HCT116 (cell line): ENCODE measurements at regions not wholly inside any gene's neighbourhood (a gene's known extent, or its start where the extent isn't known, plus 50 kb on each side); places are given as distances from the start of the nearest gene placed in this dataset.

Source experiments
- ATAC-seq: fragments of 200-7000 bp; cut with Tn5 transposase; 2 replicates; pipeline ENCODE4 v1.9.1; 2020; ENCODE audit warnings: mild to moderate bottlenecking, moderate library complexity
- BruUV-seq: library from RNA; stranded (reverse); fragments of 400-500 nt; replicated peaks from 2 replicates; lab custom pipeline; 2021; lab: Mats Ljungman, UMichigan
- CTCF ChIA-PET: fragments of 300-600 bp; sonication (Branson Sonifier 250); formaldehyde crosslinking; loops from one replicate; lab custom pipeline; 2021; ENCODE audit warnings: antibody characterized with exemption; lab: Charles Lee
- POLR2A ChIA-PET: fragments of 300-600, 350-600 bp; sonication (Branson Sonifier 250); formaldehyde crosslinking; loops from one replicate; lab custom pipeline; 2021; ENCODE audit warnings: antibody characterized with exemption; lab: Charles Lee
- RAD21 ChIA-PET, 2 experiments: fragments of 300-600 bp; sonication (Branson Sonifier 250); formaldehyde crosslinking; loops; one replicate each; lab custom pipeline; 2023; ENCODE audit warnings: low total read pairs in 2 of 2; ENCODE audit not compliant: uncharacterized antibody in 2 of 2, unreplicated experiment in 2 of 2, low non-redundant PET in 1 of 2; lab: Charles Lee
- DNase-seq: peaks from one replicate; pipeline ENCODE4 v3.0.0-alpha.2; 2010; ENCODE audit warnings: low read depth, low spot score
- H2AFZ ChIP-seq: fragments of 200-600 bp; shearing (Covaris generic), sonication (generic); 2 replicates; pipeline ENCODE4 v1.6.1; 2017; ENCODE audit warnings: low read depth, mixed run types, mixed read lengths, antibody characterized with exemption, low read length; ENCODE audit not compliant: poor library complexity, severe bottlenecking
- H3K27ac ChIP-seq: 2 replicates; pipeline ENCODE4 v1.5.1; 2012; ENCODE audit warnings: low read depth, low read length
- H3K27me3 ChIP-seq: fragments of 200-600 bp; sonication (generic); 2 replicates; pipeline ENCODE4 v1.6.1; 2016; ENCODE audit warnings: mixed run types, low read length, mixed read lengths; ENCODE audit not compliant: insufficient read depth
- H3K36me3 ChIP-seq, 2 experiments: fragments of 200-500 bp in 1 of 2; fragments of 200-600 bp in 1 of 2; sonication (Bioruptor generic) in 1 of 2; sonication (generic) in 1 of 2; 2 replicates each; pipeline versions ENCODE4 v1.5.1 to v1.6.1; 2014 to 2016; ENCODE audit warnings: low read length in 2 of 2, inconsistent platforms in 1 of 2, mixed read lengths in 1 of 2, mixed run types in 1 of 2; ENCODE audit not compliant: insufficient read depth in 2 of 2, control insufficient read depth in 1 of 2
- H3K4me1 ChIP-seq, 2 experiments: fragments of 200-600 bp in 1 of 2; sonication (generic) in 1 of 2; 2 replicates each; pipeline versions ENCODE4 v1.5.1 to v1.6.1; 2012 to 2017; ENCODE audit warnings: low read length in 2 of 2, inconsistent platforms in 1 of 2, mild to moderate bottlenecking in 1 of 2, mixed read lengths in 1 of 2, mixed run types in 1 of 2, moderate library complexity in 1 of 2; ENCODE audit not compliant: insufficient read depth in 2 of 2, control insufficient read depth in 1 of 2
- H3K4me2 ChIP-seq: fragments of 200-600 bp; sonication (generic); 2 replicates; pipeline ENCODE4 v1.6.1; 2017; ENCODE audit warnings: mixed run types, low read length, mixed read lengths
- H3K4me3 ChIP-seq, 2 experiments: fragments of 200-600 bp in 1 of 2; sonication (generic) in 1 of 2; replicated peaks in 1 of 2; 2 replicates each; pipeline ENCODE4 v1.5.1; 2011 to 2016; ENCODE audit warnings: low read length in 2 of 2, control low read depth in 1 of 2, low read depth in 1 of 2, mild to moderate bottlenecking in 1 of 2, mixed read lengths in 1 of 2, mixed run types in 1 of 2
- H3K79me2 ChIP-seq: fragments of 200-600 bp; sonication (generic); 2 replicates; pipeline ENCODE4 v1.6.1; 2017; ENCODE audit warnings: mild to moderate bottlenecking, mixed run types, low read length, moderate library complexity, mixed read lengths; ENCODE audit not compliant: insufficient read depth
- H3K9ac ChIP-seq: fragments of 200-600 bp; sonication (generic); 2 replicates; pipeline ENCODE4 v1.6.1; 2016; ENCODE audit warnings: low read length, mixed read lengths
- H3K9me2 ChIP-seq: fragments of 200-600 bp; sonication (generic), shearing (Covaris generic); 2 replicates; pipeline ENCODE4 v1.6.1; 2017; ENCODE audit warnings: mixed run types, mild to moderate bottlenecking, moderate library complexity; ENCODE audit not compliant: insufficient read depth
- H3K9me3 ChIP-seq, 2 experiments: fragments of 200-500 bp in 1 of 2; fragments of 200-600 bp in 1 of 2; sonication (Bioruptor generic) in 1 of 2; sonication (generic) in 1 of 2; 2 replicates each; pipeline ENCODE4 v1.6.1; 2014 to 2017; ENCODE audit warnings: low read length in 2 of 2, mixed read lengths in 2 of 2, inconsistent platforms in 1 of 2, low read depth in 1 of 2, mild to moderate bottlenecking in 1 of 2, mixed run types in 1 of 2, moderate library complexity in 1 of 2; ENCODE audit not compliant: control insufficient read depth in 1 of 2, insufficient read depth in 1 of 2
- H4K20me1 ChIP-seq: fragments of 200-600 bp; sonication (generic), shearing (Covaris generic); 2 replicates; pipeline ENCODE4 v1.6.1; 2017; ENCODE audit warnings: mixed run types, mild to moderate bottlenecking, moderate library complexity; ENCODE audit not compliant: insufficient read depth
- CEBPB ChIP-seq: IDR thresholded peaks from 2 replicates; pipeline ENCODE4 v1.6.1; 2012; ENCODE audit warnings: low read depth
- ELF1 ChIP-seq: IDR thresholded peaks from 2 replicates; pipeline ENCODE4 v1.6.1; 2012; ENCODE audit warnings: low read depth, borderline replicate concordance
- EZH2phosphoT487 ChIP-seq: fragments of 200-600 bp; IDR thresholded peaks from 2 replicates; pipeline ENCODE4 v1.6.1; 2018; ENCODE audit warnings: antibody characterized with exemption, borderline replicate concordance
- JUND ChIP-seq: IDR thresholded peaks from 2 replicates; pipeline ENCODE4 v1.6.1; 2012
- RAD21 ChIP-seq: IDR thresholded peaks from 2 replicates; pipeline ENCODE4 v1.6.1; 2012; ENCODE audit warnings: low read depth, mild to moderate bottlenecking
- SRF ChIP-seq: IDR thresholded peaks from 2 replicates; pipeline ENCODE4 v1.6.1; 2012; ENCODE audit warnings: low read depth
- TCF7L2 ChIP-seq: IDR thresholded peaks from 2 replicates; pipeline ENCODE4 v1.7.0; 2011; ENCODE audit warnings: borderline replicate concordance, inconsistent platforms; ENCODE audit not compliant: insufficient read depth, insufficient read length; ENCODE audit errors: extremely low read depth
- intact Hi-C: fragments of 100-400 bp; cut with micrococcal nuclease; formaldehyde crosslinking; loops from 2 replicates; pipeline ENCODE4 v1.10.0; 2022
- TF ChIP-seq, protein P1 (sequence below): IDR thresholded peaks from 2 replicates; pipeline ENCODE4 v1.6.1; 2012
- TF ChIP-seq, protein P2 (sequence below), 3 experiments: fragments of 200-600 bp in 1 of 3; sonication (generic) in 1 of 3; IDR thresholded peaks in 2 of 3; conservative IDR thresholded peaks in 1 of 3; 2 replicates each; pipeline ENCODE4 v1.5.1; 2012 to 2017; ENCODE audit warnings: low read depth in 2 of 3, low read length in 2 of 3, antibody characterized with exemption in 1 of 3, borderline replicate concordance in 1 of 3, control low read depth in 1 of 3, mild to moderate bottlenecking in 1 of 3, mixed read lengths in 1 of 3, mixed run types in 1 of 3, moderate library complexity in 1 of 3; ENCODE audit not compliant: insufficient read depth in 1 of 3
- TF ChIP-seq, protein P3 (sequence below): IDR thresholded peaks from 2 replicates; pipeline ENCODE4 v1.6.1; 2012; ENCODE audit warnings: low read depth
- TF ChIP-seq, protein P4 (sequence below): IDR thresholded peaks from 2 replicates; pipeline ENCODE4 v1.6.1; 2012

DNA sequence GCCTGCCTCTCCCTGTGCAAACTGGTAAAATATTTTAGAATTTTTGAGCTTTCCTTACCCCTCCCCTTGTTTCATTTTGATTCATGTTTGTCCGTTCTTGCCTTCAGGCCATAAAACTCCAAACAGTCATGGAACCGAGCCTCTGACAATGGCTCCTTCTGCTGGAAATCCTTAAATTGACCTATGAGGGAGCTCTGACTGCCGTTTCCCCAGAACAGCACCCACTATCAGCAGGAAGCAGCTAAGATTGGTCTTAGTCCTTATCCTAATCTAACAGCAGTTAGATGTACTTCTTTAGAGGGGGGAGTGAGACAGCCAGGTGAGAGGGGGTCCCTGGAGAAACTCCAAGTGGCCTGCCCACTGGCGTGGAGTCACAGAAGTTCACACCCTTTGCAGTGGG is 106.7 kb downstream of the FAM174A start:
- H2AFZ ChIP-seq = no peak overlapping the region
- POLR2A ChIA-PET = no interaction called here

More for the DNA sequence above, 106.7 kb downstream of the FAM174A start:
- Histone ChIP-seq H3K9me2 (no peaks in the 10 kb centered on the region), H3K36me3 (no peaks in the 10 kb centered on the region), H3K4me2 (no peak overlapping the region), H3K27ac (no peak overlapping the region), H3K27me3 (no peaks in the 10 kb centered on the region), H3K9ac (no peak overlapping the region), H3K4me1 (no peaks in the 10 kb centered on the region)
- intact Hi-C loops = no loop called here
- no peak for ATAC-seq
- CTCF ChIA-PET = no interaction called here
- TF ChIP-seq, protein P1, sequence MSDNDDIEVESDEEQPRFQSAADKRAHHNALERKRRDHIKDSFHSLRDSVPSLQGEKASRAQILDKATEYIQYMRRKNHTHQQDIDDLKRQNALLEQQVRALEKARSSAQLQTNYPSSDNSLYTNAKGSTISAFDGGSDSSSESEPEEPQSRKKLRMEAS = no peak
- TF ChIP-seq EZH2phosphoT487 (no peak), RAD21 (no peak), JUND (no peak), TCF7L2 (no peak), CEBPB (no peak), ELF1 (no peak), SRF (no peak)
- TF ChIP-seq, protein P2, sequence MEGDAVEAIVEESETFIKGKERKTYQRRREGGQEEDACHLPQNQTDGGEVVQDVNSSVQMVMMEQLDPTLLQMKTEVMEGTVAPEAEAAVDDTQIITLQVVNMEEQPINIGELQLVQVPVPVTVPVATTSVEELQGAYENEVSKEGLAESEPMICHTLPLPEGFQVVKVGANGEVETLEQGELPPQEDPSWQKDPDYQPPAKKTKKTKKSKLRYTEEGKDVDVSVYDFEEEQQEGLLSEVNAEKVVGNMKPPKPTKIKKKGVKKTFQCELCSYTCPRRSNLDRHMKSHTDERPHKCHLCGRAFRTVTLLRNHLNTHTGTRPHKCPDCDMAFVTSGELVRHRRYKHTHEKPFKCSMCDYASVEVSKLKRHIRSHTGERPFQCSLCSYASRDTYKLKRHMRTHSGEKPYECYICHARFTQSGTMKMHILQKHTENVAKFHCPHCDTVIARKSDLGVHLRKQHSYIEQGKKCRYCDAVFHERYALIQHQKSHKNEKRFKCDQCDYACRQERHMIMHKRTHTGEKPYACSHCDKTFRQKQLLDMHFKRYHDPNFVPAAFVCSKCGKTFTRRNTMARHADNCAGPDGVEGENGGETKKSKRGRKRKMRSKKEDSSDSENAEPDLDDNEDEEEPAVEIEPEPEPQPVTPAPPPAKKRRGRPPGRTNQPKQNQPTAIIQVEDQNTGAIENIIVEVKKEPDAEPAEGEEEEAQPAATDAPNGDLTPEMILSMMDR (IDR thresholded peaks at IDR 0.05 in 2 of 3, conservative IDR thresholded peaks at IDR 0.05 in 1 of 3; ENCODE audit: borderline replicate concordance in 1 of 3, insufficient read depth in 1 of 3, low read depth in 2 of 3, low read length in 2 of 3) = no peak
- TF ChIP-seq, protein P3, sequence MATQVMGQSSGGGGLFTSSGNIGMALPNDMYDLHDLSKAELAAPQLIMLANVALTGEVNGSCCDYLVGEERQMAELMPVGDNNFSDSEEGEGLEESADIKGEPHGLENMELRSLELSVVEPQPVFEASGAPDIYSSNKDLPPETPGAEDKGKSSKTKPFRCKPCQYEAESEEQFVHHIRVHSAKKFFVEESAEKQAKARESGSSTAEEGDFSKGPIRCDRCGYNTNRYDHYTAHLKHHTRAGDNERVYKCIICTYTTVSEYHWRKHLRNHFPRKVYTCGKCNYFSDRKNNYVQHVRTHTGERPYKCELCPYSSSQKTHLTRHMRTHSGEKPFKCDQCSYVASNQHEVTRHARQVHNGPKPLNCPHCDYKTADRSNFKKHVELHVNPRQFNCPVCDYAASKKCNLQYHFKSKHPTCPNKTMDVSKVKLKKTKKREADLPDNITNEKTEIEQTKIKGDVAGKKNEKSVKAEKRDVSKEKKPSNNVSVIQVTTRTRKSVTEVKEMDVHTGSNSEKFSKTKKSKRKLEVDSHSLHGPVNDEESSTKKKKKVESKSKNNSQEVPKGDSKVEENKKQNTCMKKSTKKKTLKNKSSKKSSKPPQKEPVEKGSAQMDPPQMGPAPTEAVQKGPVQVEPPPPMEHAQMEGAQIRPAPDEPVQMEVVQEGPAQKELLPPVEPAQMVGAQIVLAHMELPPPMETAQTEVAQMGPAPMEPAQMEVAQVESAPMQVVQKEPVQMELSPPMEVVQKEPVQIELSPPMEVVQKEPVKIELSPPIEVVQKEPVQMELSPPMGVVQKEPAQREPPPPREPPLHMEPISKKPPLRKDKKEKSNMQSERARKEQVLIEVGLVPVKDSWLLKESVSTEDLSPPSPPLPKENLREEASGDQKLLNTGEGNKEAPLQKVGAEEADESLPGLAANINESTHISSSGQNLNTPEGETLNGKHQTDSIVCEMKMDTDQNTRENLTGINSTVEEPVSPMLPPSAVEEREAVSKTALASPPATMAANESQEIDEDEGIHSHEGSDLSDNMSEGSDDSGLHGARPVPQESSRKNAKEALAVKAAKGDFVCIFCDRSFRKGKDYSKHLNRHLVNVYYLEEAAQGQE = no peak
- TF ChIP-seq, protein P4, sequence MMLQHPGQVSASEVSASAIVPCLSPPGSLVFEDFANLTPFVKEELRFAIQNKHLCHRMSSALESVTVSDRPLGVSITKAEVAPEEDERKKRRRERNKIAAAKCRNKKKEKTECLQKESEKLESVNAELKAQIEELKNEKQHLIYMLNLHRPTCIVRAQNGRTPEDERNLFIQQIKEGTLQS = no peak
- TF ChIP-seq, all 23 proteins: peak for 0
- no peak for DNase-seq
- RAD21 ChIA-PET = no interaction called here
- Histone ChIP-seq H3K79me2 (no peaks in the 10 kb centered on the region), H3K4me3 (no peak overlapping the region), H4K20me1 (no peaks in the 10 kb centered on the region), H3K9me3 (no peaks in the 10 kb centered on the region)
- BruUV-seq = no TSS peak
